HEK293 (cell line): ENCODE measurements at regions not wholly inside any gene's neighbourhood (a gene's known extent, or its start where the extent isn't known, plus 50 kb on each side); places are given as distances from the start of the nearest gene placed in this dataset.

Experiments
- CTCF ChIA-PET: fragments of 350-600 bp; formaldehyde crosslinking; extraction: SDS; loops from one replicate; lab custom pipeline; 2021; ENCODE audit warnings: antibody characterized with exemption; lab: Yijun Ruan, JAX
- POLR2A ChIA-PET: fragments of 300-600 bp; formaldehyde crosslinking; extraction: SDS; loops from one replicate; lab custom pipeline; 2020; ENCODE audit warnings: antibody characterized with exemption, inconsistent platforms; lab: Yijun Ruan, JAX
- H3K27ac ChIP-seq: fragments of 200-500 bp; sonication (Bioruptor generic); 2 replicates; pipeline ENCODE4 v1.5.1; 2014; ENCODE audit warnings: low read depth, low read length, control low read depth, inconsistent platforms; ENCODE audit errors: extremely low read depth
- H3K36me3 ChIP-seq, 2 experiments: fragments of 200-500 bp in 1 of 2; sonication (Bioruptor generic) in 1 of 2; 1 replicate in 1 of 2; 2 replicates in 1 of 2; pipeline ENCODE4 v1.5.1; 2014 to 2017; ENCODE audit warnings: inconsistent platforms in 2 of 2, low read length in 2 of 2; ENCODE audit not compliant: control insufficient read depth in 2 of 2, insufficient read depth in 1 of 2
- H3K4me1 ChIP-seq: fragments of 200-500 bp; sonication (Bioruptor generic); 2 replicates; pipeline ENCODE4 v1.5.1; 2014; ENCODE audit warnings: mild to moderate bottlenecking, low read length, inconsistent platforms; ENCODE audit not compliant: control insufficient read depth, insufficient read depth
- H3K4me3 ChIP-seq: 2 replicates; pipeline ENCODE4 v1.5.1; 2011; ENCODE audit warnings: low read depth, mild to moderate bottlenecking, control low read depth, low read length, moderate library complexity
- H3K9me3 ChIP-seq: fragments of 200-500 bp; sonication (Bioruptor generic); 2 replicates; pipeline ENCODE4 v1.5.1; 2014; ENCODE audit warnings: low read depth, low read length, inconsistent platforms; ENCODE audit not compliant: control insufficient read depth, insufficient read depth
- GLI4 ChIP-seq: fragments of 450-650 bp; formaldehyde crosslinking; IDR thresholded peaks from 2 replicates; pipeline ENCODE4 v1.5.1; 2016; ENCODE audit warnings: missing biosample characterization, missing genetic modification characterization
- GLIS1 ChIP-seq: fragments of 450-650 bp; formaldehyde crosslinking; IDR thresholded peaks from 2 replicates; pipeline ENCODE4 v1.5.1; 2016; ENCODE audit warnings: missing biosample characterization, missing genetic modification characterization
- MZF1 ChIP-seq: fragments of 450-650 bp; formaldehyde crosslinking; IDR thresholded peaks from 2 replicates; pipeline ENCODE4 v1.5.1; 2017; ENCODE audit warnings: missing biosample characterization, missing genetic modification characterization, borderline replicate concordance
- PRDM10 ChIP-seq: fragments of 450-650 bp; formaldehyde crosslinking; IDR thresholded peaks from 2 replicates; pipeline ENCODE4 v1.5.1; 2016; ENCODE audit warnings: missing biosample characterization, missing genetic modification characterization
- YY2 ChIP-seq: fragments of 450-650 bp; formaldehyde crosslinking; IDR thresholded peaks from 2 replicates; pipeline ENCODE4 v1.5.1; 2016; ENCODE audit warnings: missing biosample characterization, missing genetic modification characterization
- ZBTB21 ChIP-seq: fragments of 450-650 bp; formaldehyde crosslinking; IDR thresholded peaks from 2 replicates; pipeline ENCODE4 v1.5.1; 2017; ENCODE audit warnings: missing biosample characterization, missing genetic modification characterization
- ZFHX2 ChIP-seq: fragments of 450-650 bp; formaldehyde crosslinking; conservative IDR thresholded peaks from 2 replicates; pipeline ENCODE4 v1.5.1; 2016; ENCODE audit warnings: missing biosample characterization, missing genetic modification characterization
- ZFP69B ChIP-seq: fragments of 450-650 bp; formaldehyde crosslinking; IDR thresholded peaks from 2 replicates; pipeline ENCODE4 v1.5.1; 2016; ENCODE audit warnings: missing biosample characterization, missing genetic modification characterization
- ZNF121 ChIP-seq: fragments of 450-650 bp; formaldehyde crosslinking; IDR thresholded peaks from 2 replicates; pipeline ENCODE4 v1.5.1; 2016; ENCODE audit warnings: missing biosample characterization, missing genetic modification characterization
- ZNF169 ChIP-seq: fragments of 450-650 bp; formaldehyde crosslinking; IDR thresholded peaks from 2 replicates; pipeline ENCODE4 v1.5.1; 2016; ENCODE audit warnings: missing biosample characterization, missing genetic modification characterization
- ZNF488 ChIP-seq: fragments of 450-650 bp; formaldehyde crosslinking; IDR thresholded peaks from 2 replicates; pipeline ENCODE4 v1.5.1; 2016; ENCODE audit warnings: missing biosample characterization, missing genetic modification characterization
- ZNF621 ChIP-seq: fragments of 450-650 bp; formaldehyde crosslinking; IDR thresholded peaks from 2 replicates; pipeline ENCODE4 v1.5.1; 2017; ENCODE audit warnings: missing biosample characterization, missing genetic modification characterization
- ZNF629 ChIP-seq: fragments of 450-650 bp; formaldehyde crosslinking; IDR thresholded peaks from 2 replicates; pipeline ENCODE4 v1.5.1; 2017; ENCODE audit warnings: missing biosample characterization, missing genetic modification characterization
- ZNF707 ChIP-seq: fragments of 450-650 bp; formaldehyde crosslinking; IDR thresholded peaks from 2 replicates; pipeline ENCODE4 v1.5.1; 2016; ENCODE audit warnings: missing biosample characterization, missing genetic modification characterization
- ZNF76 ChIP-seq: fragments of 450-650 bp; formaldehyde crosslinking; IDR thresholded peaks from 2 replicates; pipeline ENCODE4; 2016; ENCODE audit warnings: low read depth, missing biosample characterization, missing genetic modification characterization, borderline replicate concordance
- ZNF791 ChIP-seq: fragments of 450-650 bp; formaldehyde crosslinking; IDR thresholded peaks from 2 replicates; pipeline ENCODE4 v1.5.1; 2016; ENCODE audit warnings: missing biosample characterization, missing genetic modification characterization
- ZNF830 ChIP-seq: fragments of 450-650 bp; IDR thresholded peaks from 2 replicates; pipeline ENCODE4 v1.5.0; 2018; ENCODE audit warnings: missing biosample characterization, missing genetic modification characterization, low read depth, mild to moderate bottlenecking, moderate library complexity
- TF ChIP-seq, protein P1 (sequence below): fragments of 450-650 bp; formaldehyde crosslinking; IDR thresholded peaks from 2 replicates; pipeline ENCODE4 v1.5.1; 2016; ENCODE audit warnings: missing biosample characterization, missing genetic modification characterization

- Histone ChIP-seq H3K4me1 (no peaks in the 10 kb centered on the region), H3K27ac (no peak overlapping the region), H3K9me3 (no peaks in the 10 kb centered on the region), H3K36me3 (no peaks in the 10 kb centered on the region), H3K4me3 (no peak overlapping the region)
- CTCF ChIA-PET, result interaction anchor here (0.7 kb wide), 2 partner anchors 21 to 328 kb away, joined by 3 read pairs; no protein-coding TSS in a partner anchor
- TF ChIP-seq ZNF488 (tag by site-specific recombination) (no peak), ZNF791 (tag by site-specific recombination) (no peak), ZFP69B (tag by site-specific recombination) (no peak), ZNF830 (tag by site-specific recombination) (no peak), ZNF76 (tag by site-specific recombination) (no peak), MZF1 (tag by site-specific recombination) (no peak), ZBTB21 (tag by site-specific recombination) (no peak), ZNF121 (no peak), ZNF169 (tag by site-specific recombination) (no peak), ZFHX2 (tag by site-specific recombination) (no peak), GLI4 (tag by site-specific recombination) (no peak), GLIS1 (tag by site-specific recombination) (no peak), ZNF629 (tag by site-specific recombination) (no peak), YY2 (tag by site-specific recombination) (no peak), ZNF621 (tag by site-specific recombination) (no peak)
- TF ChIP-seq, protein P1, sequence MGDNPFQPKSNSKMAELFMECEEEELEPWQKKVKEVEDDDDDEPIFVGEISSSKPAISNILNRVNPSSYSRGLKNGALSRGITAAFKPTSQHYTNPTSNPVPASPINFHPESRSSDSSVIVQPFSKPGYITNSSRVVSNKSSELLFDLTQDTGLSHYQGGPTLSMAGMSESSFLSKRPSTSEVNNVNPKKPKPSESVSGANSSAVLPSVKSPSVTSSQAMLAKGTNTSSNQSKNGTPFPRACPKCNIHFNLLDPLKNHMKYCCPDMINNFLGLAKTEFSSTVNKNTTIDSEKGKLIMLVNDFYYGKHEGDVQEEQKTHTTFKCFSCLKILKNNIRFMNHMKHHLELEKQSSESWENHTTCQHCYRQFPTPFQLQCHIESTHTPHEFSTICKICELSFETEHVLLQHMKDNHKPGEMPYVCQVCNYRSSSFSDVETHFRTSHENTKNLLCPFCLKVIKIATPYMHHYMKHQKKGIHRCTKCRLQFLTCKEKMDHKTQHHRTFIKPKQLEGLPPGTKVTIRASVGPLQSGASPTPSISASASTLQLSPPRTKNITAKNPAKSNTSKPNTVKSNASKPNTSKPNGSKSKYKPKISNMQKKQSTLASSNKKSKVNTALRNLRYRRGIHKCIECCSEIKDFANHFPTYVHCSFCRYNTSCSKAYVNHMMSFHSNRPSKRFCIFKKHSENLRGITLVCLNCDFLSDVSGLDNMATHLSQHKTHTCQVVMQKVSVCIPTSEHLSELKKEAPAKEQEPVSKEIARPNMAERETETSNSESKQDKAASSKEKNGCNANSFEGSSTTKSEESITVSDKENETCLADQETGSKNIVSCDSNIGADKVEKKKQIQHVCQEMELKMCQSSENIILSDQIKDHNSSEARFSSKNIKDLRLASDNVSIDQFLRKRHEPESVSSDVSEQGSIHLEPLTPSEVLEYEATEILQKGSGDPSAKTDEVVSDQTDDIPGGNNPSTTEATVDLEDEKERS, result no peak
- POLR2A ChIA-PET, result no interaction called here
Observed at GRCh38 chr4:82247629-82248028, 126.2 kb downstream of the HNRNPD start.

- CTCF ChIA-PET, result interaction anchor here (0.7 kb wide), 2 partner anchors 21 to 328 kb away, joined by 3 read pairs; no protein-coding TSS in a partner anchor
- TF ChIP-seq ZNF707 (tag by site-specific recombination) (no peak), PRDM10 (tag by site-specific recombination) (peak; percentile 51; the same call in 1 of the 2 replicates)
- Histone ChIP-seq H3K4me1 (no peaks in the 10 kb centered on the region), H3K9me3 (no peaks in the 10 kb centered on the region), H3K4me3 (no peak overlapping the region), H3K36me3 (no peaks in the 10 kb centered on the region), H3K27ac (no peak overlapping the region)
- POLR2A ChIA-PET, result no interaction called here
Observed at GRCh38 chr4:82247171-82247570, 126.6 kb downstream of the HNRNPD start.
